Adrenal gland (tissue), 5 donors: ENCODE measurements at regions not wholly inside any gene's neighbourhood (a gene's known extent, or its start where the extent isn't known, plus 50 kb on each side); places are given as distances from the start of the nearest gene placed in this dataset.

Experiments
- CTCF ChIP-seq, 6 experiments: fragments of 450-650 bp in 4 of 6; fragments of 200-600 bp in 2 of 6; sonication (generic) in 1 of 6; IDR thresholded peaks; 1 replicate in 5 of 6; 2 replicates in 1 of 6; pipeline versions ENCODE4 v1.5.1 to v1.8.0; 2016 to 2021; ENCODE audit warnings: antibody characterized with exemption in 6 of 6, mild to moderate bottlenecking in 2 of 6, moderate library complexity in 1 of 6
- POLR2A ChIP-seq, 2 donors: fragments of 450-650 bp; IDR thresholded peaks; one replicate each; pipeline ENCODE4 v1.6.1; 2017; ENCODE audit warnings: antibody characterized with exemption in 2 of 2, mild to moderate bottlenecking in 2 of 2, moderate library complexity in 1 of 2
- donor health status: DM: no; HTN: no; CAD: no.

DNA sequence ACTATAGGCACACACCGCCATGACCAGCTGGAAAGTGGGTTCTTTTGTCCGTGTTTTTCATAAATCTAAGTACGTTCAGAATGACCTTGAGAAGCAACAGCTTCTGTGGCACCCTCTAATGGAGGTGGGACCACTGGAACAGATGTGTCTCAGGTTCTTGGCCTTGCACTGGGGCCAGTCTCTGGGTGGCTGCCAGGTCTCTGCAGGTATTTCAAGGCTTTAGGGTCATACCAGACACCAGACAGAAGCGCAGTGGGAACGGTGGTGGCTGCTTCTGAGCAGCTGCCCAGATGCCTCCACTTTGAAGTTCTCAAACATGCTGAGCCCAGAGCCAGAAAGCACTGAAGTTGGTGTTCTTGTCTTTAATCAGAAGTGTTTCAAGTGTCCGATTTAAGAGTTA lies 75.0 kb upstream of the RBM19 start:
- no peak for TF ChIP-seq CTCF (IDR thresholded peaks at IDR 0.05)
- no peak for TF ChIP-seq POLR2A (IDR thresholded peaks at IDR 0.05)
